ENCODE measurements at regions not wholly inside any gene's neighbourhood (a gene's known extent, or its start where the extent isn't known, plus 50 kb on each side); places are given as distances from the start of the nearest gene placed in this dataset.

DNA sequence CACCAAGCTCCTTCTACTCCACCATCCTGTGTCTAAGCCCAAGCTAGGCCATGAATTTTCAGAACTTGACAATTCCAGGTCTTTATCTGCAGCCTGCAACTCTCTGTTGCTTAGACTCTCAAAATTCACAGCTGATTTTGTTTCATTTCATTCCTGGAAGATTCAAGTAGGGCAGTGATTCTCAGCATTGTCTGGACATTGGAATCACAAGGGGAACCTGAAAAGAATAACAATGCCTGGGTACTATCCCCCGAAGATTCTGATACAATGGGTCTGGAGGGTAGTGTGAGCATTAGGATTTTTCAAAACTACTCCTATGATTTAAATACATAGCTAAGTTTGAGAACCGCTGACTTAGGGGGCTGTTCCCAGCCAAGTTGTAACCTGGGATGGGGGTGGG lies 534.7 kb upstream of the IL12A start:
- TF ChIP-seq, protein P1, sequence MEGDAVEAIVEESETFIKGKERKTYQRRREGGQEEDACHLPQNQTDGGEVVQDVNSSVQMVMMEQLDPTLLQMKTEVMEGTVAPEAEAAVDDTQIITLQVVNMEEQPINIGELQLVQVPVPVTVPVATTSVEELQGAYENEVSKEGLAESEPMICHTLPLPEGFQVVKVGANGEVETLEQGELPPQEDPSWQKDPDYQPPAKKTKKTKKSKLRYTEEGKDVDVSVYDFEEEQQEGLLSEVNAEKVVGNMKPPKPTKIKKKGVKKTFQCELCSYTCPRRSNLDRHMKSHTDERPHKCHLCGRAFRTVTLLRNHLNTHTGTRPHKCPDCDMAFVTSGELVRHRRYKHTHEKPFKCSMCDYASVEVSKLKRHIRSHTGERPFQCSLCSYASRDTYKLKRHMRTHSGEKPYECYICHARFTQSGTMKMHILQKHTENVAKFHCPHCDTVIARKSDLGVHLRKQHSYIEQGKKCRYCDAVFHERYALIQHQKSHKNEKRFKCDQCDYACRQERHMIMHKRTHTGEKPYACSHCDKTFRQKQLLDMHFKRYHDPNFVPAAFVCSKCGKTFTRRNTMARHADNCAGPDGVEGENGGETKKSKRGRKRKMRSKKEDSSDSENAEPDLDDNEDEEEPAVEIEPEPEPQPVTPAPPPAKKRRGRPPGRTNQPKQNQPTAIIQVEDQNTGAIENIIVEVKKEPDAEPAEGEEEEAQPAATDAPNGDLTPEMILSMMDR (IDR thresholded peaks at IDR 0.05) = no peak
- TF ChIP-seq POLR2A (IDR thresholded peaks at IDR 0.05) (no peak), POLR2AphosphoS5 (IDR thresholded peaks at IDR 0.05) (no peak)
